GM21717 (cell line): ENCODE measurements at regions not wholly inside any gene's neighbourhood (a gene's known extent, or its start where the extent isn't known, plus 50 kb on each side); places are given as distances from the start of the nearest gene placed in this dataset.

Experiments used
- ATAC-seq: cut with Tn5 transposase; IDR thresholded peaks from one replicate; pipeline ENCODE4 v1.9.1; 2021; ENCODE audit warnings: mild to moderate bottlenecking, moderate library complexity; ENCODE audit not compliant: unreplicated experiment

DNA sequence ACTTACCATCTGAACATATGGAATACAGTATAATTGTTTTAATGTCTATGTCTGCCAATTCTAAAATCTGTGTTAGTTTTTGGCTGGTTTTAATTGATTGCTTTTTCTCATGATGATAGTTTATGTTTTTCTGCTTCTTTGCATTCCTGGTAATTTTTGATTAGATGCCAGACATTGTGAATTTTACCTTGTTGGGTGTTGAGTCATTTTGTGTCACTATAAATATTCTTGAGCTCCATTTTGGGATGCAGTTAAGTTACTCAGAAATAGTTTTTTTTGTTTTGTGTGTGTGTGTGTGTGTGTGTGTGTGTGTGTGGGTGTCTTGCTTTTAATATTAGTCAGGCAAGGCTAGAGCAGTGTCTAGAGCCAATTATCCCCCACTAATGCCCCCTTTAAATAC, 818.8 kb upstream of the NR2F2 start:
- ATAC-seq, result no peak

DNA sequence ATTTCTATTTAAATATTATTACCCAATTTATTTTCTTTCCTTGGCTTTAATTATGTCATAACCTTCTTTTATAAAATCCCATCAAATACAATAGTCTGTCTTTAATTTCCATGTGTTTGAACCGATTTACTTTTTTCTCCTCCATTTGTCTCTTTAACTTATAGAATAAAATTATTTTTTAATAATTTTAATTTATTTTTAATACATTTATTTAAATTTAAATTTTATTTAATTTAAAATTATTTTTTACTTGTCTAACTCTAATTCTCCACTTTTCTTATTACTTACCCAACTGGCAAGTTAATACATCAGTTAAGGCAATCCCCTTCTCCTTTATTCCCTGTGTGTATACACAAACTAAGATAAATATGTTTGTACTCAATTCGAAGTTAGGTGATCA, 817.6 kb upstream of the NR2F2 start:
- ATAC-seq, result no peak

DNA sequence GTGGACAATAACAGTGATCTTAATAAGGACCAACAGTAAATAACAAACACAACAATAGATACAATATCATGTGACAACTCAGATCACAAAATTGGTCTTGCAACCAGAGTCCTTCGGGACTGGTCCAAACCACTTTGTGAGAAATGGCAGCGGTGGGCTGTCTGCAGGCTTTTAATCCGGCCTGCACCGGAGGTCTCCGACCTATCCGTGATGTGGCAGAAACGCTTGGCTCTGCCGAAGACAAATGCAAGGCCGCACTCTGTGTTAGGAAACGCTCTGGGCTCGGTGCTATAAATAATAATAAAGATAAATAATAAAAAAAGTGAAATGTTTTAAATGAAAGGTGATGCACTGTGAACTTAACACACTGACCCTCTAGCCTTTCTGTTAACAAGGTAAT, 810.6 kb upstream of the NR2F2 start:
- ATAC-seq, result no peak

DNA sequence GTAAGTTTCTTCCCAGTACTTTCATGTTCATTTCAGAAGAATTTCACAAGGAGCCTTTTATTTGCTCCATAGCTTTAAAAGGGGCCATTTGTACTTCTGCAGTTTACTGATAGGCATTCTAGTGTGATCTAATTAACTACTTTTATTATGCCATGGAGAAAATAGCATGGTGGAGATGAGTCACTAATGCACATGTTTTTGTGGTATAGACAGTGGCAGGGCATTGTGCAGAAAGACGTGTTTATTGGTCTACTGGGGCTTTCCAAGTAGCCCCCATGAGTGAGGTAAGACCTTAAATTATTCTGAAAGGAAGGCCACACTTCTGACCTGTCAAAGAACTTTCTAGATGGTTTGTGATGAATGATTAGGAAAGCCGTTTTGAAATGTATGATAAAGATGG, 810.0 kb upstream of the NR2F2 start:
- ATAC-seq, result no peak

DNA sequence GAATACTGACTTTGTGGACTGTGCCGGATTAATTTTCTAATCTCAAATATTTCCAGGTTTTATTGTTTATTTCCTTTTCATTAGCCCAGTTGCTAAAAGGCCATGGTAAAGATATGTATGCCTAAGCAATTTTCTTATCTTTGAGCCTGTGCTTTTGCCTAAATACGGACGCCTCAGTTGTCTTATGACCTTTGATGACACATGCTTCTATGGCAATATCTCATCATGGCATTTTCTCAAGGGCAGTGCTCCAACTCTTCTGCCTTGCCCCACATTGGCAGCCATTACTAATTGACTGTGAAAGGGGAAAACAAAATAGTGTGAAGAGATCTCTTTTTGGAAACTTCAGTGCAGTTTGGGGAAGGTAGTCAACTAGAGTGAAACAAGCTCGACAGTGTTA, 809.6 kb upstream of the NR2F2 start:
- no peak for ATAC-seq

DNA sequence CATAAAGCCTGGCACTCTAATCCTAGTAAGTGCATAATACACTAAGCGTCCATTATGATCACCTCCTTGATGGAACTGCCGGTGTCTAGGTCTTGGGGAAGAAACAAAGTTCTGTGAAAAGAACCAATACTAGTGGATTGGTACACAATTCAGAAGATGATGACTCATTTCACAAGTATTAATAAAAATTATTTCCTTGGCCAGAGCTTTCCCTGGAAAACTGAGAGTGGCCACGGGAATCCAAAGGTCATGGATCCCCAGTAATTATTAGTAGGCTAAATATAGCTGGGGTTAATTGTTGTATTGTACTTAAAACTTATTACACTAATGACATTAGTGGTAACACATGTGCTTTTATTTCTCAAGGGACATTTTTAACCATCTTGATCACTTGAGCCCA, 808.0 kb upstream of the NR2F2 start:
- ATAC-seq, result no peak

DNA sequence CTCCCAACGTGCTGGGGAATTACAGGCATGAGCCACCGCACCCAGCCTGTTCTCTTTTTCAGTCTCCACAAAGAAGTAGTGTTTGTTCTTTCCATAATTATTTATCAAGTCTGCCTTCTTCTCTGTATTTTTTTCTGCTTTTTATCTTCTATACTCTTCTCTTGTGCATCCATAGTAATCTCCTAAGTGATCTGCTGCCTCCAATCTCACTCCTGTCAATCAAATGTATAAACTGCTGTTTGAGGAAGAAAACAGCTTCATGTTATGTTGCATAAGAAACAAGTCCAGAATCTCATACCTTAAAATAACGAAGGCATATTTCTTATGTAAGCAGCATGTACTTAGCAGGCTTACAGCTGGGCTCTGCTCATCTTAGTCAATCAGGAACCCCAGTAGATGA, 801.6 kb upstream of the NR2F2 start:
- ATAC-seq, result no peak

DNA sequence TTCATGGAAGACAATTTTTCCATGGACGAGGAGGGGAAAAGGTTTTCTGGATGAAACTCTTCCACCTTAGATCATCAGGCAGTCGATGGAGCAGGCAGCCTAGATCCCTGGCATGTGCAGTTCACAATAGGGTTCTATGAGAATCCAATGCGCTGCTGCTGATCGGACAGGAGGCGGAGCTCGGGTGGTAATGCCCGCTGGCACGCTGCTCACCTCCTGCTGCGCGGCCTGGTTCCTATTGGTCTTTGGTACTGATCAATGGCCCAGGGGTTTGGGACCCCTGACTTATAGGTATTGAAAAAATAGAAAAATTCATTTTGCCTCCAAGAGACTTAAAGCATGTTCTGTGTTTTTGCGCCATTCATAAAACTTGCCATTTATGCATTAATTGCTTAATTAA, 793.9 kb upstream of the NR2F2 start:
- ATAC-seq, result no peak

DNA sequence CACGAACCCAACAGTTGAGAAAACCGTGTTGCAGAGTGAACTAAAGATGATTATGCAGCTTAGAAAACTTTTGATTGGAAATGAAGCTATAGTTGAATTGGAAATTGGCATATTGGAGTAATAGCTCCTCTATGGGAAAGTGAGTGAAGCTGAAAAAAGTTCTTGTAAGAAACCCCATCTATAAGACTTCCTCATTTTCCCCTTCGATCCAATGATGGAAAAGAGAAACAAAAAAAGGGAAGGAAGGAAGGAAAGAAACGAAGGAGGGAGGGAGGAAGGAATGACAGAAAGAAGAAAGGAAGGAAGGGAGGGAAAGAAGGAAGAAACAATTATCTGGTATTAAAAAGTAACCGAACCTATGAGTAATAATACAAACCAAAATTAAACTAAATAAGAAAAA, 791.8 kb upstream of the NR2F2 start:
- no peak for ATAC-seq

DNA sequence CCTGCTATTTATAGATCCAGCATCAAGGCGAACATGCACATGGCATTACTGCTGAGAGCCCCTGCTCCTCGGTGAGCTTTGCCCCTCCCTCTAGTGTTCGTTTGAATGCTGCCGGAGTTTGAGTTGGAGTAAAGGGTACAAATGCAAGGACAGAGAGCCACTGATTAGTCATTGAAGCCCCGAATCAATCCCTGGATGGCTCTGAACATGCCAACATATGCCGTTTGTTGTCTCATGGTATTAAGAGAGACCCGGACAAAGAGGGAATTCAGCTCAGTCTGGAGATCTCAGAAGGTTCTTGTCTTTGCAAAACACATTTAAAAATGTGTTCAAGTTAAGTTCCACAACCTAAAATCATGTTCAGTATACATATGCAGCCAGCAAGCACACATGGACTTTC, 789.2 kb upstream of the NR2F2 start:
- no peak for ATAC-seq

DNA sequence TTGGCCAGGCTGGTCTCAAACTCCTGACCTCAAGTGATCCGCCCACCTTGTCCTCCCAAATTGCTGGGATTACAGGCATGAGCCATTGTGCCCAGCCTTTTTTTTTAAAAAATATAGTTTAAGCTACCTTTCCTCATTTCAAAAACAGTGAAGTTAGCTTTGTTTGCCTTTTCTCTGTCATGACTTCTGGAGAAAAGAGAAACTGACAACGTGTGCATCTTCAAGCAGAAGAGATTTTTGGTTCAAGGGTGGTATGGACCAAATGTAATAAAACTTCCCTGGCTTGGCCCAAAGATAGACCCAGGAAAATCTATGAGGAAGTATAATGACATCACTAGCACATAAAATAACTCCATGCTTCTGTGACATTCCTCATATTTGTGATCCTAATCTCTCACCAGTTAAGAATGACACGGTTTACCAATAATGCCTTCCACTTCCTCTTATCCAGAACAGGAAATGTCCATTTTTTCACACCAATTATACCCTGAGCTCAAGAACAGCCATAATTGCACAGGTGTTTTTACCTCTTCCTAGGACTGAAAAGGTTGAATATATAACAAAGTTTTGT, 781.2 kb upstream of the NR2F2 start:
- no peak for ATAC-seq

DNA sequence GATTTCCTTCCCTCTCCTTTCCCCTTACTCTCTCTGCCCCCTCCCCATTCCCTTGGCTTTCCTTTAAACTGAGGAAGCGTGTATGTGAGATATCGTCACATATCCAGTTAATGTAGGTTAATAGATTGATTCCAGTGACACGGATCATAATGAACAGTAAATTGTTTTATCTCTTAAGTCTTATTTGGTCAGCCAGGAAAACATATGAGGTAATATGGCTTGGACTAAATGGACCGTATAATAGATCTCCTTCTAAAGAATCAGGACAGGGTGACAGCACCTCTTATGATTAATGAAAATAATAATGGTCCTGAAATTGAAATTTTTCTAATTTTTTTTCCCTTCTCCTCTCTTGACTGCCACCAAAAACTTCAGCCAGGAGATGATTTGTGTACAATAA, 779.8 kb upstream of the NR2F2 start:
- no peak for ATAC-seq

DNA sequence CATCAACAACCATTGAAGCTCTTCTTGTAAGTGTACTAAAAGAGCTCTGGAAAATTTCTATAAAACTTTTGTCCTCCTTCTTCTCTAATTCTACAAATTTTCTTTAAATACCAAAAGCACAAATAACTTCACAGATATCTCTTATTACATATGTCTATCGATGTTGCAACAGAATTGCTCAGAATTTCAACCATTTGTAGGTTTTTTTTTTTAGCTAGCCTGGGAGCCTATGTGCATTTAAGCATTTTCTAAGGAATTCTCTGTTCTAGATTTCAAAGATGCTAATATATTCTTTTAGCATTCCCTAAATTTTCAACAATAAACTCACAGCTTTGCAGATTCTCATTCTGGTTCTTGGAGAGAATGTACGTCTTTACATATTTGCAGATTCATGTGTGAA, 774.3 kb upstream of the NR2F2 start:
- ATAC-seq, result no peak

DNA sequence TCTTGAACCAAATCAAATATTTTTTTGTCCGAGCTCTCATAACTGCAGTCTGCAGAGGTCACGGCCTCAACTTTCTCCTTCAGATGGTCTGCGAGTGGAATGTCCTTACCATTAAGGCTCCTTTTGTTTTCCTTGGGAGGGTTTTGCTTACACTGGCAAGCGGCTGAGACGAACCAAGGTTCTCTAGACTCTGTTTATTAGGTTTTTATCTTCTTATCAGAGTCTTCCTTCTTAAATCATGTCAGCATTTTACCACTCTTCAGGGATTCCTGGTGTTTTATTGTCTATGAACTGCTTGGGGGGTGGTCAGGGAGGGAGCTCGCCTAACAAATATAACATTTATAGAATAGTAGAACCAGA, 773.7 kb upstream of the NR2F2 start:
- no peak for ATAC-seq

DNA sequence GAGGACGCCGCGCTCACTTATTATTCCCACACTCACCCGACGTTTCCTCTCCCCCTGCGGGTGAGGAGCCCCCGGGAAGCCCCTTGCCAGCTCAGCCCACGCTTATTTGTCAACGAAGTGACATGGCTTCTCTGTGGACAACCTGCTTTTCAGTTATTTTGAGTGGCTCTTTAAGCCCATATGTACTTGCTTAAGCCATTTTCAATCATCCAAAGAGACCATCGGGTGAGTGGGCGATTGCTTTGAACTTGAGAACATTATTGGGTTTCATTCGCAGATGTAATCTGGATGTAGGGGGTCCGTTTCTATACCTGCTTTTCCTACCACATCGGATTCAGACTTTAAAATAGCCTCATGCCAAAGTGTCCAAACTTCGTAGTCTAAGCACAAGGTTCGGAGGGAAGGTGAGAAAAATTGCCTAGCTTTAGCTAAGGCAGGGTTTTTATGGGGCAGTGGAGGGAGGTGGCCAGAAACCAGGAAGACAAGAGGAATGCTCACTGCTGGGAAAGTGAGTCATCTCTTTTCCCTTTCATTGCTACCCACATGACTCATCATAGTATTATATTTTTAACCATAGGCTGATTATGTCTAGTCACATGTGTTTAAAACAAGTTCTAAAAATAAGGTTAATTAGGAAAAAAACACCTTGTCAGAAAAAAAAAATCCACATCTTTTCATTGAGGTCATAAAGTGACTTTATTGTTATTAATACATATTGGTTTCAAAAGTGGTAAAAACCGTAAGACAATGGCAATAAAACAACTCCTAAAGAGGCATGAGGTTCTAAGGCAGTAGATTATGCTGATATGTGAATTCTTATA, 773.1 kb upstream of the NR2F2 start:
- no peak for ATAC-seq

DNA sequence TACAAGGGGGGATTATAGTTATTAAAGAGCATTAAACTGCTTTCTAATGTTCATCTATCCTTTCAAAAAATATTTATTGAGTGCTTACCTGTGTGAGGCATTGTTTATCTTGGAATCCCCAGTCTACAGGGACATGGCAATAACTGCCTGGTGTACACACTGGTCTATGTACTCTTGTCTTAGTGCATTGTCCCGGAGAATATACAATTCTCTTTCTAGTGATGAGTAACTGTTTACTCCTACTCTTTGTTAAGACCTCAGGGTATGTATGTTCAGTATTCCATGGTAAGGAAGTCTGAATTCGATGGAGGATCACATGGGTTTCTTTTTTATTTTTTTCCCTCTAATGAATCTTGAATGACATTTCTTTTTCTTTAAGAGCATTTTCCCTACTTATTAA, 772.4 kb upstream of the NR2F2 start:
- ATAC-seq, result no peak

DNA sequence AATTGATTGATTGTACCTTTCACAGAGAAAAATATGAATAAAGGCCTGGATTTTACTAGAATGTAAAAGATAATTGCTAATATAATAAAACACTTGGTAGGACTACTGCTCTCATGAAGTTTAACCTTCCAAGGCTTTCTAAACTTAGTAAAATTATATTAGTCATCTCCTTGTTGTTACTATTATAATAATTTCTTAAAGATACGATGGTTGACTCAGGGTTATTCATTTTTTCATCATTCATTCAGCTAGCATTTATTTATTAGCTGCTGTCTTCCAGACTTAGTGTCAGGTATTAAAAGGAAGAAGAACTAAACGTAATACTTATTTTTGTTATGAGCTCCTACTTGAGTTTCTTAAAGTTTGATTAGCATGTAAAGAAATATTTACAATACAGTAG, 771.6 kb upstream of the NR2F2 start:
- no peak for ATAC-seq

DNA sequence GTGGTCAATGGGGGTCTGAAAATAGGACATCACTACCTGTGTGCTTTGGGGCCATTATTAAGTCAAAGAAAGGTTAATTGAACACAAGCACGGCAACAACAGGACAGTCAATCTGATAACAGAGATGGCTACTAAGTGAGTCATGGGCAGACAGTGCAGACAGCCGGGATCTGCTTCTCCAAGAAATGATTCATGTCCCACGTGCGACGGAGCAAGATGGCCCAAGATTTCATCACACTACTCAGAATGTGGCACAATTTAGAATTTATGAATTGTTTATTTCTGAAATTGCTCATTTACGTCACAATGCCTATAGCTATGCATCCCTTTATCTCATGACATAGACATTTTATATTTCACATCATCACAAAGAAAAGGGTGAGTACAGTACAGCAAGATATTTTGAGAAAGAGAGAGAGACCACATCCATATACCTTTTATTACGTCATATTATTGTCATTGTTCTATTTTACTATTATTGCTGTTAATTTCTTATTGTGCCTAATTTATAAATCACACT, 770.6 kb upstream of the NR2F2 start:
- ATAC-seq, result no peak

DNA sequence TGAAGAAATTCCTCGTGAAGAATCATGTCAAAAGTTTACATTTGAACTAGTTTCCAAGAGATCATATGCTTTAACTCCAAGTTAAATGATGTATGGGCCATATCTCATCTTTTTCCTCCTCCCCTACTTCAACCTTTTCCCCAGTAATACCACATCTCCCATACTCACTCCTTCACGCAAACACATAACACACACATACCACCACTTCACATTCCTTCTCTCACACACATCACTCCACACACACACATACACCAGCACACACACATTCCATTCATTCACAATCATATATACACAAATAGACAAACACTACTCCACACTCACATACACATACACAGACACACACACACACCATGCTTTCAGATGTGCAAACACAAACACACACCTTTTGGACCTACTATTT, 769.0 kb upstream of the NR2F2 start:
- ATAC-seq, result no peak

DNA sequence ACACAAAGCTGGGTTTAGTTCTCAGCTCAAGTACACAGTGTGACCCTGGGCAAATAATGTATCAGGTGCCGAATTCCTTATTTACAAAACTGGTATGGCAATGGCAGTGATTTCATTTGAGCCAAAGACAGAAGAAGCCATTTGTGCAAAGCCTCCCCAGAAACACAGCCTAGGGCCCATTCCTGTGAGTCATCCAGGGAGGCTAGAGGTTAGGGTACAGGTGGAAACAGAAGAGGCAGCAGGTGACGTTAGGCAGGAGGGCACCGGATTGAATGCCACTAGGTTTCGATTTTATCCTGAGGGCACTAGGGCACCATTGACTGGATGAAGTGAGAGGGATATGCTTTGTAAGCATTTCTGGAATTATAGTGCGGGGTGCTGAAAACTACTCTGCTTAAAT, 766.9 kb upstream of the NR2F2 start:
- no peak for ATAC-seq

DNA sequence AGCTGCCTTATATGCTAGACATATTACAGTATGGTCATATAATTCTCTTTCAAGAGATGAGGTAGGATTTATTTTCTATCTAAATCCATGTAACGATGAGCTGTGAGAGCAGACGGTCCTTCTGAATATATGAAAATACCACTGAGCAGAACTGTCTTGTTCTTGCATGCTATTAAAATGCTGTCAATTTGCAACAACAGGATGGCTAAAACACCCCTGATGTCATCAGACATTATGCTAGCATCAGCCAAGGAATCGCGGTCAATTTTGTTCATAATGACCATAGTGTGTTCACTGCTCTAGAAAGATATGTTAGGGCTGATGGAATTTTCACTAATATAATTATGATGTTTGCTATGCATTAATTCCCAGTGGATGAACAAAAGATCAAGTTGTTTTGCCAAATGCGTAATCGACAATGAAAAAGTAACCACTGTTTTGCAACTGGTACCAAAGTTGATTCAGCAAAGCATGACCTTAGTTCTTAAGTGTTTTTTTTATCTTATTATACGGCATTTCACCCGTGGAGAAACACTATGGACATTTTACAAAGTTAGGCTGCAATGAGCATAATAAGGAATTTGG, 765.4 kb upstream of the NR2F2 start:
- no peak for ATAC-seq

DNA sequence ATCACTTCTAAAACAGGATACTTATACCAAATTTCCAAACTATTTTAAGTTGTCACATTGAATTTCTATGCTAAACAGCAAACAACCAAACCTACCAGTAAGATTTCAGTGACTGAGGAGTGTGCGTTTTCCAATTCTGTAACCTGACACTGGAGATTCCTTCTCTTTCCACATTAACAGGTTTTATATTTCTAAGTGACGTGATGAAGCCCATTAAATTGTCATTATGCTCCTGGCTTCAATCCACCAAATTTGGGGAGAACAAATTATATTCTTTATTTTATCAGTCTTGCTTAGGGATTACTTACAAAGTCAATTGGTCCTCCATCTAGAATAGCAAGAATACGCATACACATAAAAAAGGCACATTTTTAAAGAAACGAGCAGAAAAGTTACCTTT, 764.8 kb upstream of the NR2F2 start:
- no peak for ATAC-seq
